ENCODE measurements at regions not wholly inside any gene's neighbourhood (a gene's known extent, or its start where the extent isn't known, plus 50 kb on each side); places are given as distances from the start of the nearest gene placed in this dataset.

GRCh38 chr2:57407772-57408201 is 638.8 kb upstream of the VRK2 start (continued):
- TF ChIP-seq ZNF704 (CRISPR knock-in tag; IDR thresholded peaks at IDR 0.05; ENCODE audit: borderline replicate concordance) (no peak), NKX3-1 (CRISPR knock-in tag; IDR thresholded peaks at IDR 0.05) (no peak), WIZ (CRISPR knock-in tag; IDR thresholded peaks at IDR 0.05) (no peak), NCOR1 (IDR thresholded peaks at IDR 0.05; ENCODE audit: borderline replicate concordance, low read length) (no peak), GLMP (CRISPR knock-in tag; IDR thresholded peaks at IDR 0.05; ENCODE audit: borderline replicate concordance) (no peak), ZNF83 (CRISPR knock-in tag; IDR thresholded peaks at IDR 0.05; ENCODE audit: borderline replicate concordance) (no peak), PHF5A (CRISPR knock-in tag; IDR thresholded peaks at IDR 0.05; ENCODE audit: low read depth, unreplicated experiment) (no peak), KDM4B (CRISPR knock-in tag; IDR thresholded peaks at IDR 0.05) (no peak), TCF12 (IDR thresholded peaks at IDR 0.05) (no peak), TCF12 (CRISPR knock-in tag; IDR thresholded peaks at IDR 0.05) (no peak), CSRNP2 (CRISPR knock-in tag; conservative IDR thresholded peaks at IDR 0.05; ENCODE audit: low read depth) (no peak), ISX (CRISPR knock-in tag; conservative IDR thresholded peaks at IDR 0.05) (no peak), ZNF263 (CRISPR knock-in tag; IDR thresholded peaks at IDR 0.05) (no peak), ATF7 (IDR thresholded peaks at IDR 0.05) (no peak), ATF7 (CRISPR knock-in tag; IDR thresholded peaks at IDR 0.05) (no peak), SRSF4 (IDR thresholded peaks at IDR 0.05; ENCODE audit: low read depth, low read length, poor library complexity, severe bottlenecking) (no peak), PRDM10 (CRISPR knock-in tag; IDR thresholded peaks at IDR 0.05; ENCODE audit: low read depth) (no peak), ZNF276 (CRISPR knock-in tag; IDR thresholded peaks at IDR 0.05; ENCODE audit: low read depth) (no peak), BCL6 (CRISPR knock-in tag; IDR thresholded peaks at IDR 0.05) (no peak)
